ENCODE measurements at regions not wholly inside any gene's neighbourhood (a gene's known extent, or its start where the extent isn't known, plus 50 kb on each side); places are given as distances from the start of the nearest gene placed in this dataset.

DNA sequence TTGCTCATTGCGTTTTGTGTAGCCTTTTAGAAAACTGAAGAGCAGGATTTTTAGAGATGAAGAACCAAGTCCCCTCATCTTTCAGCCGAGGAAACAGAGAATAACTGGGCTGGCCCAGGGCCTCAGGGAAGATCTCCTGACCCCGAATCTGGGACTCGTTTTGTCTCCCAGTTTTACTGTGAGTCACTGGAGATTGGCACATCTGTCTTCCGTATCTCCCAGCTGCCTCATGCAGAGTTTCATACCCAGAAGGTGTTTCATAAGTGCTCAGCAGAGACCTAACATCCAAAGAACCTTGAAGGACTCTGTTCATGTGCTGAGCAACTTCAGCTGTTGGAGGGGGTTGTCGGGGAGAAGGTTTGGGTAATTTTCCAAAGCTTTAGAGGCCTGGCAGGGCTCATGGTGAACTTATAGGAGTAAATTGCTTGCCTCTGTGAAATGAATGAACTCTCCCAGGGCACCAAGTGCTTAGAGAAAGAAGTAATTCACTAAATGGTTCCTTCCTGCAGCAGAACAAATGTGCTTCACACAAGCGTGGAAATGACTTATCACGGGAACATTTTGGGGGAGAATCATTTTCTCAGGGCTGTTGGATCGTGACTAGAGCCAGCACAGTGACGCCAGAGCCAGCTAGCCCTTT, 121.4 kb downstream of the FAM43A start:
- TF ChIP-seq, protein P1, sequence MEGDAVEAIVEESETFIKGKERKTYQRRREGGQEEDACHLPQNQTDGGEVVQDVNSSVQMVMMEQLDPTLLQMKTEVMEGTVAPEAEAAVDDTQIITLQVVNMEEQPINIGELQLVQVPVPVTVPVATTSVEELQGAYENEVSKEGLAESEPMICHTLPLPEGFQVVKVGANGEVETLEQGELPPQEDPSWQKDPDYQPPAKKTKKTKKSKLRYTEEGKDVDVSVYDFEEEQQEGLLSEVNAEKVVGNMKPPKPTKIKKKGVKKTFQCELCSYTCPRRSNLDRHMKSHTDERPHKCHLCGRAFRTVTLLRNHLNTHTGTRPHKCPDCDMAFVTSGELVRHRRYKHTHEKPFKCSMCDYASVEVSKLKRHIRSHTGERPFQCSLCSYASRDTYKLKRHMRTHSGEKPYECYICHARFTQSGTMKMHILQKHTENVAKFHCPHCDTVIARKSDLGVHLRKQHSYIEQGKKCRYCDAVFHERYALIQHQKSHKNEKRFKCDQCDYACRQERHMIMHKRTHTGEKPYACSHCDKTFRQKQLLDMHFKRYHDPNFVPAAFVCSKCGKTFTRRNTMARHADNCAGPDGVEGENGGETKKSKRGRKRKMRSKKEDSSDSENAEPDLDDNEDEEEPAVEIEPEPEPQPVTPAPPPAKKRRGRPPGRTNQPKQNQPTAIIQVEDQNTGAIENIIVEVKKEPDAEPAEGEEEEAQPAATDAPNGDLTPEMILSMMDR (IDR thresholded peaks at IDR 0.05; ENCODE audit: borderline replicate concordance, extremely low read depth, low read length, poor library complexity, severe bottlenecking) = no peak
- TF ChIP-seq EZH2 (IDR thresholded peaks at IDR 0.05; ENCODE audit: borderline replicate concordance, low read depth, low read length, severe bottlenecking) = no peak
